LNCAP (cell line): ENCODE measurements at regions not wholly inside any gene's neighbourhood (a gene's known extent, or its start where the extent isn't known, plus 50 kb on each side); places are given as distances from the start of the nearest gene placed in this dataset.

Experiments used
- CTCF ChIP-seq: fragments of 450-650 bp; IDR thresholded peaks from 2 replicates; pipeline ENCODE4 v1.5.1; 2017; ENCODE audit warnings: mild to moderate bottlenecking

GRCh38 chr2:14806613-14807012 lies 174.1 kb downstream of the LRATD1 start:
- no peak for TF ChIP-seq CTCF

- no peak for TF ChIP-seq CTCF
These were observed 182.7 kb downstream of the LRATD1 start for GRCh38 chr2:14815201-14815600.

DNA sequence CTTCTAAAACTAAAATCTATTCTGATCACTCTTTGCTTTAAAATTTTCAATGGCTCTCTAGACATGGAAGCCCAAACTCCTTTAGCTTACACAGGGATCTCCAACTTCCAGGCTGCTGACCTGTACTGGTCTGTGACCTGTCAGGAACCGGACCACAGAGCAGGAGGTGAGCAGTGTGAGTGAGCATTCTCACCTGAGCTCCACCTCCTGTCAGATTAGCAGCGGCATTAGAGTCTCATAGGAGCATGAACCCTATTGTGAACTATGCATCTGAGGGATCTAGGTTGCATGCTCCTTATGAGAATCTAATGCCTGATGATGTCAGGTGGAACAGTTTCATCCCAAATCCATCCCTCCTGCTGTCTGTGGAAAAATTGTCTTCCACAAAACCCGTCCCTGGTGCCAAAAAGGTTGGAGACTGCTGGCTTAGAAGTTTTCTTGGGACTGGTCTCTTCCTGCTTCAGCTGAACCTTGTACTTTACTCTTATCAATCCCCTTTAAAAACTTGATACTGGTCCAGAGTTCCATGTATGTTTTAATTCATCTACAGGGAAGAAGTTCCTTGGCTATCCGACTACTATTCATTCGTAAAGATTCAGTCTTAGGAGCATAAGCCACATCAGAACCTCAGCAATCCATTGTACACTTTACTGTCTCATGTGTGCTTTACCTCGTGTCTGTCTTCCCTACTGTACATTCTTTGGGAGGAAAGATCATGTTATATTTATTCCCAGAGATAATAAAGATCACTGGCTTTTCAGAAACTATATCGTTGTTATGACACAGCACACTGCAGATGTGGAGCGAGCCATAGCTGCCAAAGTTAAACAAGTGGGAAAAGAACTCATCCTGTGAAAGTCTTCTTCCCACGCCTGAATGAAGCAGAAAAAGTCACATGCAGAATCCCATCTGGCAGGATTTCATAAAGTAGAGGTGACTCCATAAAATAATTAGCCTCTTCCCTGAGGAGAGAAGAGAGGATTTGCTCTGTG lies 183.8 kb downstream of the LRATD1 start:
- no peak for TF ChIP-seq CTCF

DNA sequence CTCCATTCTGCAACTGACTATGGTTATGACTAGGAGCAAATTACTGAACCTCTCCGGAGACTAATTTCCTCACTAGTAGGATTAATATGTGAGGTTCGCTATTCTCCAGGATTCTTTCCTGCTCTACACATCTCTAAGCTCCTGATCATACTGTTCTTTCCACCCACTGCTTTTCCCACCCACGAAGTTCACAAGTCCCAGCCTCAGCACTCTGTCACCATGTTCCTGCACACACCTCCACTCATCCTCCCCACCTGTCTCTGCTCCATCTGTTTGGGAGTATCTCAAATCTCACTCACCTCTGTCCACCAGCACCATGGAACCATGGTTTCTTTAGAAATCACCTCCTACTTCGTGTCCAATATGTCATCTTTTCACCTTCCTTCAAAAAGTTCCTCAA lies 185.3 kb downstream of the LRATD1 start:
- TF ChIP-seq CTCF, result no peak

DNA sequence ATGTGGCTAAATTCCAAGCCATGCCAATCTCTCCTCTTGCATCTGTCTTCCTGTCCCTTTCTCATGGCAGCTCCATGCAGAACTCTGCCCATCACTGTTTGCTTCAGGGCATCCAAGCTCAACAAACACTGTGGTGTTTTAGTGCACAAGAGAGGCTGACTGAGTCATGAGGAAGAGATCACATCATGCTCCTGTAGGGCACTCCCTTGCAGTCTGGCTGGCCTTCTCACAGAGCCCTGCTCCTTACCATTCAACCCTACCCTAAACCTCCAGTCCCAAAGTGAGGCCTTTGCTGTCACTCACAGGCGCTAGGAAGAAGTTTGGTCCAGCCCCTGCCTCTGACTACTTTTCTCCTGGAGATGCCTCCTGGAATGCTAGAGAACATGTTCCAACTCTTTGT lies 194.0 kb downstream of the LRATD1 start:
- TF ChIP-seq CTCF, result no peak

- TF ChIP-seq CTCF, result no peak
These were observed 194.9 kb downstream of the LRATD1 start for GRCh38 chr2:14827226-14828023.

DNA sequence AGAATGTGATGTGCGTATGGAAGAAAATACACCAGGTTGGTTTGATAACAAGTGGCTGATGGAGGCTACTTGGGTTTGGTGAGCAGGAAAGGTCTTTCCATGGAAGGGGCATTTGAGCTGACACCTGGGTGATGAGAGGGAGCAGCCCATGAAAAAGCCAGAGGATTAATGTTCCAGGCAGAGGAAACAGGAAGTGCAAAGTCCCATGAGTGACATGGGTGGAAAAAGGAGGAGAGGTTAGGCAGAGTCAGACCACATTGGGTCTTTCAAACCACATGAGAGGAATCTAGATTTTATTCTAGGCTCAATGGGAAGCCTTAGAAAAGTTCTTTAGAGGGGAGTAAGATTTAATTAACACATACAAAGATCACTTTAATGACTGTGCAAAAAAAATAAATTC lies 195.7 kb downstream of the LRATD1 start:
- TF ChIP-seq CTCF, result no peak
